Fibroblast of lung (primary cell): ENCODE measurements at regions not wholly inside any gene's neighbourhood (a gene's known extent, or its start where the extent isn't known, plus 50 kb on each side); places are given as distances from the start of the nearest gene placed in this dataset.

Source experiments
- CTCF ChIP-seq, 2 donors: IDR thresholded peaks in 1 of 2; conservative IDR thresholded peaks in 1 of 2; 1 replicate in 1 of 2; 2 replicates in 1 of 2; pipeline ENCODE4 v1.5.1; 2011 to 2012; ENCODE audit warnings: low read length in 2 of 2, control low read depth in 1 of 2, inconsistent platforms in 1 of 2, low read depth in 1 of 2, mild to moderate bottlenecking in 1 of 2
- EZH2 ChIP-seq: IDR thresholded peaks from 2 replicates; pipeline ENCODE4 v1.5.1; 2012; ENCODE audit warnings: low read length, control low read depth, mild to moderate bottlenecking; ENCODE audit errors: missing control alignments

GRCh38 chr2:45120546-45120945 lies 111.3 kb upstream of the SIX2 start:
- TF ChIP-seq CTCF (conservative IDR thresholded peaks at IDR 0.05 in 1 of 2, IDR thresholded peaks at IDR 0.05 in 1 of 2; ENCODE audit: low read depth in 1 of 2, low read length in 2 of 2) (no peak), EZH2 (no peak)
